ENCODE measurements at regions not wholly inside any gene's neighbourhood (a gene's known extent, or its start where the extent isn't known, plus 50 kb on each side); places are given as distances from the start of the nearest gene placed in this dataset.

- TF ChIP-seq CTCF (IDR thresholded peaks at IDR 0.05; ENCODE audit: low read depth, low read length, poor library complexity, severe bottlenecking): no peak
- TF ChIP-seq EZH2phosphoT487 (IDR thresholded peaks at IDR 0.05; ENCODE audit: borderline replicate concordance, low read length): no peak
These were observed 451.7 kb downstream of the DNAJB9 start for GRCh38 chr7:109021390-109021789.
